CD4-positive, alpha-beta T cell (primary cell): ENCODE measurements at regions not wholly inside any gene's neighbourhood (a gene's known extent, or its start where the extent isn't known, plus 50 kb on each side); places are given as distances from the start of the nearest gene placed in this dataset.

ENCODE experiments used
- ATAC-seq: fragments of 200-7000 bp; cut with Tn5 transposase; one replicate; pipeline ENCODE4 v1.10.0; 2022; ENCODE audit warnings: mild to moderate bottlenecking; ENCODE audit not compliant: poor library complexity
- CTCF ChIA-PET: fragments of 350-600 bp; sonication (Branson Sonifier 250); formaldehyde crosslinking; loops from one replicate; lab custom pipeline; 2021; ENCODE audit warnings: antibody characterized with exemption, inconsistent platforms; lab: Charles Lee
- POLR2A ChIA-PET: fragments of 350-600 bp; sonication (Branson Sonifier 250); formaldehyde crosslinking; loops from one replicate; lab custom pipeline; 2021; ENCODE audit warnings: antibody characterized with exemption, inconsistent platforms; lab: Charles Lee
- DNase-seq, 14 experiments: peaks; one replicate each; pipeline ENCODE4 v3.0.0-alpha.2; 2013 to 2020; ENCODE audit warnings: mixed read lengths in 2 of 14
- H3K27ac ChIP-seq, 2 donors: one replicate each; pipeline versions ENCODE4 v1.5.1 to v1.7.0; 2013; ENCODE audit warnings: low read length in 2 of 2, low read depth in 1 of 2, mild to moderate bottlenecking in 1 of 2
- H3K27me3 ChIP-seq, 2 experiments: 1 replicate in 1 of 2; 2 replicates in 1 of 2; pipeline versions ENCODE4 v1.6.1 to v1.7.0; 2013; ENCODE audit warnings: low read length in 2 of 2, control low read depth in 1 of 2, mild to moderate bottlenecking in 1 of 2, moderate library complexity in 1 of 2; ENCODE audit not compliant: insufficient read depth in 2 of 2, control insufficient read depth in 1 of 2
- H3K36me3 ChIP-seq: one replicate; pipeline ENCODE4 v1.6.1; 2013; ENCODE audit warnings: low read length, control low read depth; ENCODE audit not compliant: insufficient read depth
- H3K4me1 ChIP-seq: one replicate; pipeline ENCODE4 v1.6.1; 2013; ENCODE audit warnings: low read length, control low read depth; ENCODE audit not compliant: insufficient read depth
- H3K4me3 ChIP-seq: one replicate; pipeline ENCODE4 v1.5.1; 2013; ENCODE audit warnings: mild to moderate bottlenecking, low read length, moderate library complexity
- H3K9me3 ChIP-seq, 2 experiments: 1 replicate in 1 of 2; 2 replicates in 1 of 2; pipeline versions ENCODE4 v1.6.1 to v1.7.0; 2013; ENCODE audit warnings: low read length in 2 of 2, mild to moderate bottlenecking in 2 of 2, control low read depth in 1 of 2, moderate library complexity in 1 of 2; ENCODE audit not compliant: control insufficient read depth in 1 of 2, insufficient read depth in 1 of 2
- H3K27ac Mint-ChIP-seq: one replicate; pipeline ENCODE4 v1.8.0; 2020; ENCODE audit warnings: mixed read lengths
- H3K27me3 Mint-ChIP-seq: one replicate; pipeline ENCODE4 v1.8.0; 2021; ENCODE audit warnings: mixed read lengths
- H3K36me3 Mint-ChIP-seq: one replicate; pipeline ENCODE4 v1.8.0; 2021; ENCODE audit warnings: low read depth, mixed read lengths
- H3K4me1 Mint-ChIP-seq: one replicate; pipeline ENCODE4 v1.8.0; 2021; ENCODE audit warnings: low read depth, mixed read lengths
- H3K4me3 Mint-ChIP-seq: one replicate; pipeline ENCODE4 v1.8.0; 2020; ENCODE audit warnings: mild to moderate bottlenecking, mixed read lengths
- H3K9me3 Mint-ChIP-seq: one replicate; pipeline ENCODE4 v1.8.0; 2020; ENCODE audit warnings: mixed read lengths
- intact Hi-C, 2 experiments: fragments of 100-400 bp; cut with DNase I in 1 of 2; cut with micrococcal nuclease in 1 of 2; formaldehyde crosslinking; loops; one replicate each; pipeline versions ENCODE4 v1.15.1 to v1.9.0; 2023 to 2025; cut with DNase I, micrococcal nuclease
- TF ChIP-seq, protein P1 (sequence below): fragments of 200-600 bp; IDR thresholded peaks from one replicate; pipeline ENCODE4 v1.8.0; 2022; ENCODE audit warnings: antibody characterized with exemption, mild to moderate bottlenecking

DNA sequence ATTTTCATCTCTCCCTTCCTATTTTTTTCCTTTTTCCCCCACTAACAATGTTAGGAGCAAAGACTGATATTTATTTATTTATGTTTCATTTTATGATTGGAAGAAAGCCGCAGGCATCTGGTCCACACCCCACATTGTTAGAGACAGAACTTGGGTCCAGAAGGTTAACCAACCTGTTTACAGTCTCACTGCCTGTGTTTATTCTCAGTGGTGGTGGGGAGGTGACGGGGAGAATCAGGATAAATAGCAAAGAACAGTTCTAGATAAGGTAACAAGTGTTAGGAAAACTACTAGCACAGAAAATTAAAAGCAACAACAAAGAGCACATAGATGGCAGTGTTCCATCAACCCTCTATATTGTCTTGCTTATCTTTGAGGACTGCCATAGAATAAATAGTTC, 301.7 kb upstream of the DIPK2B start:
- H3K36me3 Mint-ChIP-seq = no peaks in the 10 kb centered on the region
- H3K4me1 ChIP-seq = no peaks in the 10 kb centered on the region
- TF ChIP-seq, protein P1, sequence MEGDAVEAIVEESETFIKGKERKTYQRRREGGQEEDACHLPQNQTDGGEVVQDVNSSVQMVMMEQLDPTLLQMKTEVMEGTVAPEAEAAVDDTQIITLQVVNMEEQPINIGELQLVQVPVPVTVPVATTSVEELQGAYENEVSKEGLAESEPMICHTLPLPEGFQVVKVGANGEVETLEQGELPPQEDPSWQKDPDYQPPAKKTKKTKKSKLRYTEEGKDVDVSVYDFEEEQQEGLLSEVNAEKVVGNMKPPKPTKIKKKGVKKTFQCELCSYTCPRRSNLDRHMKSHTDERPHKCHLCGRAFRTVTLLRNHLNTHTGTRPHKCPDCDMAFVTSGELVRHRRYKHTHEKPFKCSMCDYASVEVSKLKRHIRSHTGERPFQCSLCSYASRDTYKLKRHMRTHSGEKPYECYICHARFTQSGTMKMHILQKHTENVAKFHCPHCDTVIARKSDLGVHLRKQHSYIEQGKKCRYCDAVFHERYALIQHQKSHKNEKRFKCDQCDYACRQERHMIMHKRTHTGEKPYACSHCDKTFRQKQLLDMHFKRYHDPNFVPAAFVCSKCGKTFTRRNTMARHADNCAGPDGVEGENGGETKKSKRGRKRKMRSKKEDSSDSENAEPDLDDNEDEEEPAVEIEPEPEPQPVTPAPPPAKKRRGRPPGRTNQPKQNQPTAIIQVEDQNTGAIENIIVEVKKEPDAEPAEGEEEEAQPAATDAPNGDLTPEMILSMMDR = no peak
- H3K27me3 Mint-ChIP-seq = peaks cover 12% of the 10 kb centered on the region
- H3K27me3 ChIP-seq = no peaks in the 10 kb centered on the region
- no peaks in the 10 kb centered on the region for H3K9me3 Mint-ChIP-seq
- H3K4me1 Mint-ChIP-seq = peaks cover 6% of the 10 kb centered on the region
- H3K36me3 ChIP-seq = no peaks in the 10 kb centered on the region
- CTCF ChIA-PET = no interaction called here
- no peak for ATAC-seq
- H3K4me3 ChIP-seq = no peak overlapping the region
- intact Hi-C loops = no loop called here
- POLR2A ChIA-PET = no interaction called here
- no peak overlapping the region for H3K4me3 Mint-ChIP-seq
- H3K27ac Mint-ChIP-seq = no peak overlapping the region
- no peak overlapping the region for H3K27ac ChIP-seq
- H3K9me3 ChIP-seq = peaks cover 0 to 10% of the 10 kb centered on the region in 2 experiments
- DNase-seq = no peak

DNA sequence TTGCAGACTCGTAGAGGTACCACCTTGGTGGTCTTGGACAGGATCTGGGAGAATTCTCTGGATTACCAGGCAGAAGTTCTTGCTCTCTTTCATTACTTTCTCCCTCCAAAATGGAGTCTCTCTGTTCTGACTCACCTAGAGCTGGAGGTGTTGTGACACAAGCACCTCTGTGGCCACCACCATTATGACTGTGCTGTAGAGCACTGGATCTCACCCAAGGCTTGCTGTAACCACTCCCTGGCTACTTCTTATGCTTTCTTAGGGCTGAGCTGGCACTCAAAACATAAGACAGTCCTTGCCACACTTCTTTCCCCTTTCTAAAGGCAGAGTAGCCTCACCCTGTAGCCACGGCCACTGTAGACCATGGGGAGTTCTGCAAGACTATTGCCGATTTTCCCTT, 296.6 kb upstream of the DIPK2B start:
- DNase-seq (no peak), ATAC-seq (no peak)
- no peaks in the 10 kb centered on the region for H3K36me3 ChIP-seq
- Mint-ChIP-seq H3K4me3 (no peak overlapping the region), H3K27me3 (peaks cover 12% of the 10 kb centered on the region), H3K27ac (no peak overlapping the region), H3K4me1 (no peaks in the 10 kb centered on the region), H3K9me3 (peaks cover 4% of the 10 kb centered on the region), H3K36me3 (no peaks in the 10 kb centered on the region)
- no peaks in the 10 kb centered on the region for H3K4me1 ChIP-seq
- intact Hi-C loops = no loop called here
- TF ChIP-seq, protein P1 = no peak
- H3K4me3 ChIP-seq = no peak overlapping the region
- ChIA-PET CTCF (no interaction called here), POLR2A (no interaction called here)
- no peak overlapping the region for H3K27ac ChIP-seq
- H3K27me3 ChIP-seq = no peaks in the 10 kb centered on the region
- H3K9me3 ChIP-seq = no peaks in the 10 kb centered on the region

DNA sequence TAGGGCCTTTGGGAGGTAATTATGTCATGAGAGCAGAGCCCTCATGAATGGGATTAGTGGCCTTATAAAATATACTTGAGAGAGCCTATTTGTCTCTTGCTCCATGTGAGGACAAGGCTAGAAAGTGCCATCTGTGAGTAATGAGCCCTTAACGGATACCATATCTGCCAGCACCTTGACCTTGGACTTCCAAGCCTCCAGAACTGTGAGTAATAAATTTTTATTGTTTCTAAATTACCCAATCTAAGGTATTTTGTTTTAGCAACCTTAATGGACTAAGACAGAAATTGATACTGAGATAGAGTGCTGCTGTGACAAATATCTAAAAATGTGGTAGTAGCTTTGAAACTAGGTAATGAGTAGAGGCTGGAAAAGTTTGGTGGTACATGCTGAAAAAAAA, 285.0 kb upstream of the DIPK2B start:
- Mint-ChIP-seq H3K27ac (no peak overlapping the region), H3K4me1 (no peaks in the 10 kb centered on the region), H3K27me3 (no peaks in the 10 kb centered on the region), H3K36me3 (no peaks in the 10 kb centered on the region), H3K9me3 (peaks cover 5% of the 10 kb centered on the region), H3K4me3 (no peak overlapping the region)
- ATAC-seq = no peak
- H3K4me1 ChIP-seq = no peaks in the 10 kb centered on the region
- H3K9me3 ChIP-seq = no peaks in the 10 kb centered on the region
- no peak for DNase-seq
- ChIA-PET CTCF (no interaction called here), POLR2A (no interaction called here)
- H3K27me3 ChIP-seq = no peaks in the 10 kb centered on the region
- no peak overlapping the region for H3K4me3 ChIP-seq
- intact Hi-C loops = no loop called here
- no peak overlapping the region for H3K27ac ChIP-seq
- H3K36me3 ChIP-seq = no peaks in the 10 kb centered on the region
- TF ChIP-seq, protein P1 = no peak
